K562 (cell line): ENCODE measurements at regions not wholly inside any gene's neighbourhood (a gene's known extent, or its start where the extent isn't known, plus 50 kb on each side); places are given as distances from the start of the nearest gene placed in this dataset.
"Not testable (repeated sequence)": the region's sequence is repeated elsewhere in the genome, so short reads cannot be mapped to it uniquely, and the experiment has no call there.

Experiments used
- ATAC-seq: fragments of 200-7000 bp; cut with Tn5 transposase; 3 replicates; pipeline ENCODE4 v1.9.1; 2020; ENCODE audit warnings: moderate library complexity
- BruUV-seq: library from RNA; stranded (reverse); fragments of 400-500 nt; replicated peaks from 2 replicates; lab custom pipeline; 2021; lab: Mats Ljungman, UMichigan
- CTCF ChIA-PET: fragments of 300-600 bp; formaldehyde crosslinking; extraction: SDS; loops from one replicate; lab custom pipeline; 2021; ENCODE audit warnings: low intra/inter-chr PET ratio; lab: Yijun Ruan, JAX
- POLR2A ChIA-PET: fragments of 300-600, 350-650 bp; sonication (Branson Sonifier 250); formaldehyde crosslinking; extraction: SDS; loops from one replicate; lab custom pipeline; 2021; ENCODE audit warnings: antibody characterized with exemption, inconsistent platforms; lab: Yijun Ruan, JAX
- DNase-seq, 4 experiments: peaks; one replicate each; pipeline versions ENCODE4 v3.0.0 to v3.0.0-alpha.2; 2011 to 2018; ENCODE audit warnings: low spot score in 3 of 4, mixed read lengths in 3 of 4; ENCODE audit errors: extremely low read depth in 1 of 4
- FAIRE-seq: peaks from 2 replicates; lab custom pipeline; 2011; peaks lifted over from hg19 to GRCh38; lab: Jason Lieb, UNC
- H2AFZ ChIP-seq: 2 replicates; pipeline ENCODE4 v1.6.0; 2011; ENCODE audit warnings: low read depth, low read length, control low read depth, inconsistent platforms
- H3K27ac ChIP-seq: fragments of 200-600 bp; 3 replicates; pipeline ENCODE4 v1.8.0; 2011; ENCODE audit warnings: low read depth, mild to moderate bottlenecking, control low read depth, inconsistent platforms, low read length, moderate library complexity, mixed read lengths; ENCODE audit errors: extremely low read depth
- H3K27me3 ChIP-seq, 2 experiments: fragments of 300-600 bp in 1 of 2; 2 replicates in 1 of 2; 3 replicates in 1 of 2; pipeline versions ENCODE4 v1.6.0 to v1.8.0; 2011; ENCODE audit warnings: inconsistent platforms in 2 of 2, low read length in 2 of 2, mild to moderate bottlenecking in 1 of 2, mixed read lengths in 1 of 2, moderate library complexity in 1 of 2; ENCODE audit not compliant: control insufficient read depth in 2 of 2, insufficient read depth in 2 of 2
- H3K36me3 ChIP-seq: fragments of 300-600 bp; 3 replicates; pipeline ENCODE4 v1.8.0; 2011; ENCODE audit warnings: mild to moderate bottlenecking, low read length, inconsistent platforms; ENCODE audit not compliant: control insufficient read depth, insufficient read depth
- H3K4me1 ChIP-seq, 2 experiments: fragments of 200-600 bp in 1 of 2; replicated peaks in 1 of 2; 2 replicates in 1 of 2; 3 replicates in 1 of 2; pipeline versions ENCODE4 v1.5.1 to v1.8.0; 2011; ENCODE audit warnings: inconsistent platforms in 2 of 2, low read length in 2 of 2, mild to moderate bottlenecking in 1 of 2, mixed read lengths in 1 of 2, moderate library complexity in 1 of 2; ENCODE audit not compliant: control insufficient read depth in 2 of 2, insufficient read depth in 2 of 2
- H3K4me2 ChIP-seq: 2 replicates; pipeline ENCODE4 v1.6.1; 2011; ENCODE audit warnings: low read length, control low read depth, inconsistent platforms, mixed read lengths; ENCODE audit not compliant: insufficient read depth
- H3K4me3 ChIP-seq: fragments of 200-600 bp; sonication (generic), shearing (Covaris generic); 2 replicates; pipeline ENCODE4 v1.5.1; 2016; ENCODE audit warnings: control low read depth, inconsistent platforms
- H3K79me2 ChIP-seq: fragments of 200-600 bp; 3 replicates; pipeline ENCODE4 v1.8.0; 2011; ENCODE audit warnings: low read length, inconsistent platforms; ENCODE audit not compliant: control insufficient read depth, insufficient read depth
- H3K9ac ChIP-seq, 2 experiments: 2 replicates each; pipeline versions ENCODE4 v1.6.0 to v1.6.1; 2011; ENCODE audit warnings: low read depth in 2 of 2, low read length in 2 of 2, control low read depth in 1 of 2, inconsistent platforms in 1 of 2, mild to moderate bottlenecking in 1 of 2, mixed read lengths in 1 of 2; ENCODE audit not compliant: insufficient read depth in 1 of 2
- H3K9me1 ChIP-seq: one replicate; pipeline ENCODE4 v1.6.0; 2011; ENCODE audit warnings: inconsistent platforms, mild to moderate bottlenecking, low read length, moderate library complexity; ENCODE audit not compliant: control insufficient read depth, insufficient read depth
- H3K9me3 ChIP-seq: replicated peaks from 2 replicates; pipeline ENCODE4 v1.5.1; 2011; ENCODE audit warnings: low read depth, low read length, inconsistent platforms; ENCODE audit not compliant: control insufficient read depth, insufficient read depth
- H4K20me1 ChIP-seq: replicated peaks from 2 replicates; pipeline ENCODE4 v1.6.1; 2011; ENCODE audit warnings: low read length, inconsistent platforms, mixed read lengths; ENCODE audit not compliant: control insufficient read depth, insufficient read depth
- WGBS: fragments of 100-300 bp; shearing (Covaris generic); methylation state at CpG from one replicate; pipeline ENCODE4 v1.1.6; 2016; ENCODE audit warnings: low coverage, mixed read lengths; ENCODE audit not compliant: insufficient coverage; ENCODE audit errors: missing lambda C conversion rate; 5-methylcytosine and 5-hydroxymethylcytosine counted together
- in situ Hi-C: fragments of 300-500 bp; cut with MboI; formaldehyde crosslinking; loops from 4 replicates; pipeline ENCODE4 v1.15.0; 2018; ENCODE audit warnings: inconsistent platforms, mixed read lengths
- intact Hi-C: fragments of 100-400 bp; cut with micrococcal nuclease; formaldehyde crosslinking; loops from 2 replicates; pipeline ENCODE4 v1.14.2; 2022

- POLR2A ChIA-PET, FAIRE-seq, H3K9ac ChIP-seq, ATAC-seq, H3K9me1 ChIP-seq, in situ Hi-C loops, CTCF ChIA-PET, H3K27me3 ChIP-seq, BruUV-seq, H3K27ac ChIP-seq, DNase-seq, H3K4me1 ChIP-seq, H3K4me3 ChIP-seq, intact Hi-C loops, H2AFZ ChIP-seq, H3K4me2 ChIP-seq, H4K20me1 ChIP-seq, H3K36me3 ChIP-seq, H3K9me3 ChIP-seq, H3K79me2 ChIP-seq: not testable (repeated sequence)
- 0% methylated on average over 6 of the region's 7 CpGs for WGBS
Observed at GRCh38 chr2:91597436-91597835, 2906.0 kb downstream of the RPIA start.

DNA sequence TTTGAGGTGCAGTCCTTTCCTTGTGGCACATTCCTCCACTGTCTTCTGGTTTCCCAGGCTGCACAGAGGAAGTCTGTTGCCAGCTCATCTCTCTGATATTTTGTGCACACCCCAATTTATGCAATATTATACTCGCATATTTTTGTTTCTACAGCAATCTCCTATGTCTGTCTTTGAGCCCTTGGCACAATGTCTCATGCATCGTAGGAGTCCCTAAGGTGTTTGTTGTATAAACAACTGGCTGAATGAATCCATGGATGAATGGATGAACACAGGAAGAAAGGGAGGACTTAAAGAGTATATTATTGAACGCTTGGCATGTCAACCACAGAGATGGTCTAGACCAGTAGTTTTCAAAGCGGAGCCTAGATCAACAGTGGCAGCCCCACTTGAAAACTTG is 2907.0 kb downstream of the RPIA start:
- FAIRE-seq, POLR2A ChIA-PET: not testable (repeated sequence)

More for the DNA sequence above, 2907.0 kb downstream of the RPIA start:
- BruUV-seq, H3K9me1 ChIP-seq, H4K20me1 ChIP-seq, H3K9ac ChIP-seq, H3K4me1 ChIP-seq, H3K4me3 ChIP-seq, in situ Hi-C loops, DNase-seq, H2AFZ ChIP-seq, H3K27ac ChIP-seq, H3K9me3 ChIP-seq, H3K79me2 ChIP-seq, H3K4me2 ChIP-seq, ATAC-seq, intact Hi-C loops, H3K27me3 ChIP-seq, H3K36me3 ChIP-seq, CTCF ChIA-PET: not testable (repeated sequence)
- WGBS: 8% methylated on average over 4 of the region's 4 CpGs
